K562 (cell line): ENCODE measurements at regions not wholly inside any gene's neighbourhood (a gene's known extent, or its start where the extent isn't known, plus 50 kb on each side); places are given as distances from the start of the nearest gene placed in this dataset.

Experiments
- ATAC-seq: fragments of 200-7000 bp; cut with Tn5 transposase; 3 replicates; pipeline ENCODE4 v1.9.1; 2020; ENCODE audit warnings: moderate library complexity
- BruUV-seq: library from RNA; stranded (reverse); fragments of 400-500 nt; replicated peaks from 2 replicates; lab custom pipeline; 2021; lab: Mats Ljungman, UMichigan
- CTCF ChIA-PET: fragments of 300-600 bp; formaldehyde crosslinking; extraction: SDS; loops from one replicate; lab custom pipeline; 2021; ENCODE audit warnings: low intra/inter-chr PET ratio; lab: Yijun Ruan, JAX
- POLR2A ChIA-PET: fragments of 300-600, 350-650 bp; sonication (Branson Sonifier 250); formaldehyde crosslinking; extraction: SDS; loops from one replicate; lab custom pipeline; 2021; ENCODE audit warnings: antibody characterized with exemption, inconsistent platforms; lab: Yijun Ruan, JAX
- DNase-seq, 4 experiments: peaks; one replicate each; pipeline versions ENCODE4 v3.0.0 to v3.0.0-alpha.2; 2011 to 2018; ENCODE audit warnings: low spot score in 3 of 4, mixed read lengths in 3 of 4; ENCODE audit errors: extremely low read depth in 1 of 4
- FAIRE-seq: peaks from 2 replicates; lab custom pipeline; 2011; peaks lifted over from hg19 to GRCh38; lab: Jason Lieb, UNC
- H2AFZ ChIP-seq: 2 replicates; pipeline ENCODE4 v1.6.0; 2011; ENCODE audit warnings: low read depth, low read length, control low read depth, inconsistent platforms
- H3K27ac ChIP-seq: fragments of 200-600 bp; 3 replicates; pipeline ENCODE4 v1.8.0; 2011; ENCODE audit warnings: low read depth, mild to moderate bottlenecking, control low read depth, inconsistent platforms, low read length, moderate library complexity, mixed read lengths; ENCODE audit errors: extremely low read depth
- H3K27me3 ChIP-seq, 2 experiments: fragments of 300-600 bp in 1 of 2; 2 replicates in 1 of 2; 3 replicates in 1 of 2; pipeline versions ENCODE4 v1.6.0 to v1.8.0; 2011; ENCODE audit warnings: inconsistent platforms in 2 of 2, low read length in 2 of 2, mild to moderate bottlenecking in 1 of 2, mixed read lengths in 1 of 2, moderate library complexity in 1 of 2; ENCODE audit not compliant: control insufficient read depth in 2 of 2, insufficient read depth in 2 of 2
- H3K36me3 ChIP-seq: fragments of 300-600 bp; 3 replicates; pipeline ENCODE4 v1.8.0; 2011; ENCODE audit warnings: mild to moderate bottlenecking, low read length, inconsistent platforms; ENCODE audit not compliant: control insufficient read depth, insufficient read depth
- H3K4me1 ChIP-seq, 2 experiments: fragments of 200-600 bp in 1 of 2; replicated peaks in 1 of 2; 2 replicates in 1 of 2; 3 replicates in 1 of 2; pipeline versions ENCODE4 v1.5.1 to v1.8.0; 2011; ENCODE audit warnings: inconsistent platforms in 2 of 2, low read length in 2 of 2, mild to moderate bottlenecking in 1 of 2, mixed read lengths in 1 of 2, moderate library complexity in 1 of 2; ENCODE audit not compliant: control insufficient read depth in 2 of 2, insufficient read depth in 2 of 2
- H3K4me2 ChIP-seq: 2 replicates; pipeline ENCODE4 v1.6.1; 2011; ENCODE audit warnings: low read length, control low read depth, inconsistent platforms, mixed read lengths; ENCODE audit not compliant: insufficient read depth
- H3K4me3 ChIP-seq: fragments of 200-600 bp; sonication (generic), shearing (Covaris generic); 2 replicates; pipeline ENCODE4 v1.5.1; 2016; ENCODE audit warnings: control low read depth, inconsistent platforms
- H3K79me2 ChIP-seq: fragments of 200-600 bp; 3 replicates; pipeline ENCODE4 v1.8.0; 2011; ENCODE audit warnings: low read length, inconsistent platforms; ENCODE audit not compliant: control insufficient read depth, insufficient read depth
- H3K9ac ChIP-seq, 2 experiments: 2 replicates each; pipeline versions ENCODE4 v1.6.0 to v1.6.1; 2011; ENCODE audit warnings: low read depth in 2 of 2, low read length in 2 of 2, control low read depth in 1 of 2, inconsistent platforms in 1 of 2, mild to moderate bottlenecking in 1 of 2, mixed read lengths in 1 of 2; ENCODE audit not compliant: insufficient read depth in 1 of 2
- H3K9me1 ChIP-seq: one replicate; pipeline ENCODE4 v1.6.0; 2011; ENCODE audit warnings: inconsistent platforms, mild to moderate bottlenecking, low read length, moderate library complexity; ENCODE audit not compliant: control insufficient read depth, insufficient read depth
- H3K9me3 ChIP-seq: replicated peaks from 2 replicates; pipeline ENCODE4 v1.5.1; 2011; ENCODE audit warnings: low read depth, low read length, inconsistent platforms; ENCODE audit not compliant: control insufficient read depth, insufficient read depth
- H4K20me1 ChIP-seq: replicated peaks from 2 replicates; pipeline ENCODE4 v1.6.1; 2011; ENCODE audit warnings: low read length, inconsistent platforms, mixed read lengths; ENCODE audit not compliant: control insufficient read depth, insufficient read depth
- CBFA2T3 ChIP-seq: fragments of 450-650 bp; IDR thresholded peaks from 2 replicates; pipeline ENCODE4 v1.6.1; 2017
- DLX4 ChIP-seq: fragments of 250-450 bp; sonication (Bioruptor Pico); IDR thresholded peaks from 2 replicates; pipeline ENCODE4 v1.6.1; 2021; ENCODE audit warnings: mild to moderate bottlenecking
- IRF2 ChIP-seq: sonication (generic); formaldehyde crosslinking; IDR thresholded peaks from 2 replicates; pipeline ENCODE4 v1.8.1; 2022; ENCODE audit warnings: mild to moderate bottlenecking, missing genetic modification reagents
- SAFB ChIP-seq: fragments of 200-400 bp; formaldehyde crosslinking; IDR thresholded peaks from 2 replicates; pipeline ENCODE4 v1.6.1; 2017; ENCODE audit warnings: low read depth, low read length, borderline replicate concordance
- TFAP4 ChIP-seq: sonication (generic); formaldehyde crosslinking; IDR thresholded peaks from 2 replicates; pipeline ENCODE4 v1.8.0; 2022; ENCODE audit warnings: missing genetic modification reagents, mild to moderate bottlenecking, moderate library complexity, borderline replicate concordance
- ZBTB12 ChIP-seq: fragments of 250-450 bp; sonication (Bioruptor Pico); IDR thresholded peaks from 2 replicates; pipeline ENCODE4 v1.4.0; 2020
- WGBS: fragments of 100-300 bp; shearing (Covaris generic); methylation state at CpG from one replicate; pipeline ENCODE4 v1.1.6; 2016; ENCODE audit warnings: low coverage, mixed read lengths; ENCODE audit not compliant: insufficient coverage; ENCODE audit errors: missing lambda C conversion rate; 5-methylcytosine and 5-hydroxymethylcytosine counted together
- in situ Hi-C: fragments of 300-500 bp; cut with MboI; formaldehyde crosslinking; loops from 4 replicates; pipeline ENCODE4 v1.15.0; 2018; ENCODE audit warnings: inconsistent platforms, mixed read lengths
- intact Hi-C: fragments of 100-400 bp; cut with micrococcal nuclease; formaldehyde crosslinking; loops from 2 replicates; pipeline ENCODE4 v1.14.2; 2022

DNA sequence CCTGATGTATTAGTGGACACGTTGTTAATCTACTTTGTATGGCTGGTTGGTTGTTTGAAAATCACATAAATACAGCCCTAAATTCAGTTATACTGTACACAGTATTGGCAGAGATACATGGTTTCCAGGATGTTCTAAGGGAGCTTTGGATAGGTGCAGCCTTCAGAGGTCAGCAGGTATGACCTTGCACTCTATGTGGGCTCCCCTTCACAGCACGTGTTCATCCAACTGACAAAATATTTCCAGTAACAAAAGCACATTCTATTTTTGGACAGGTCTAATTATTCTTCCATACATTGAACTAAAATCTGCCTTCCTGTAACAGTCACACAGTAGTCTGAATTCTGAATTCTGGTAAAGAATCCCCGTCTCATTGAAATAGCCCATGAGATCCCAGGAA is 92.8 kb upstream of the RAPGEF2 start:
- Histone ChIP-seq H3K79me2 (no peaks in the 10 kb centered on the region), H3K27me3 (no peaks in the 10 kb centered on the region), H3K4me3 (no peak overlapping the region), H3K9me3 (no peaks in the 10 kb centered on the region), H3K27ac (no peak overlapping the region), H3K4me1 (peaks cover 0 to 19% of the 10 kb centered on the region in 2 experiments; a peak in 3 of 5 replicates), H3K4me2 (no peak overlapping the region), H3K9me1 (no peaks in the 10 kb centered on the region), H3K36me3 (no peaks in the 10 kb centered on the region), H2AFZ (peak overlapping the region; percentile 46), H4K20me1 (no peaks in the 10 kb centered on the region), H3K9ac (no peak overlapping the region)
- WGBS: 62% methylated on average over 3 of the region's 3 CpGs
- intact Hi-C loops: no loop called here
- ChIA-PET POLR2A (no interaction called here), CTCF (no interaction called here)
- in situ Hi-C loops: no loop called here
- TF ChIP-seq IRF2 (CRISPR knock-in tag): no peak
- TF ChIP-seq TFAP4 (CRISPR knock-in tag): no peak
- TF ChIP-seq SAFB: no peak
- TF ChIP-seq CBFA2T3: no peak
- no peak for TF ChIP-seq ZBTB12 (CRISPR knock-in tag)
- no peak for TF ChIP-seq DLX4 (CRISPR knock-in tag)
- no peak for ATAC-seq
- DNase-seq: no peak
- no peak for FAIRE-seq
- BruUV-seq: no TSS peak
